GM18520 (cell line): ENCODE measurements at regions not wholly inside any gene's neighbourhood (a gene's known extent, or its start where the extent isn't known, plus 50 kb on each side); places are given as distances from the start of the nearest gene placed in this dataset.

Experiments
- ATAC-seq: cut with Tn5 transposase; IDR thresholded peaks from one replicate; pipeline ENCODE4 v1.9.1; 2021; ENCODE audit not compliant: unreplicated experiment

- no peak for ATAC-seq
Measured at GRCh38 chr2:180376066-180376465, 369.0 kb upstream of the CWC22 start.

- ATAC-seq, result no peak
Measured at GRCh38 chr2:180374502-180375281, 367.6 kb upstream of the CWC22 start.

DNA sequence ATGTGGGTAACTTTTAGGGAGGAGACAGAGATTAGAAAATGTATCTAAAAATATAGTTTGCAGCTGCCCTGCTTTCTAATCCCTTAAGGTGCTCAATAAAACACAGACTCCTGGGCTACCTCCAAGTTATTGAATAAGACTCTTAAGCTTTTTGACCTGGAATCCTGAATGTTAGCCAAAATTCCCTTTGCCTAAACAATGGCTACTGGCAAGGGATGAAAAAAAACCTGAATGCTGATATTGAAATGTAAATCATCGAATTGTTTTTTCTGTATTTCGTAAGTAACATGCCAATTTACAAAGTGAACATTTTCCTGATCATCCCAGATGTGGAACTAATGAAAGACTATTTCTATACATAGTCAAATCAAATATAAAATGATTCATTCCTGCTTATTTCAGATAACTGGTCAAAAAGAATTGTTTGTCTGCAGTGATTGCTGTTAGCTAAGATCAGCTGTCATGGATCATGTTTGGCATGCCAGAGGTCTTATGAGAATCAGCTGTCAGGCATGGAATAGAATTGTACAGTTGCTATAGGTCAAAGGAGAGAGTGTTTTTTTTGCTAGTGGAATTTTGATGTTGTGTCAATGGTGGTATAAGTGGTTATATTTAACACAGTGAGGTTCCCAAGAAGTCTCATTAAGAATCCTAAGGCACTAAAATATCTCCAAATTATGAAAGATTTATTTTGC is 363.6 kb upstream of the CWC22 start:
- ATAC-seq, result no peak

GRCh38 chr2:180368881-180369280 is 361.8 kb upstream of the CWC22 start:
- no peak for ATAC-seq

GRCh38 chr2:180367815-180368214 is 360.7 kb upstream of the CWC22 start:
- ATAC-seq, result no peak

GRCh38 chr2:180366481-180366880 is 359.4 kb upstream of the CWC22 start:
- no peak for ATAC-seq

GRCh38 chr2:180364719-180365118 is 357.6 kb upstream of the CWC22 start:
- no peak for ATAC-seq

GRCh38 chr2:180360283-180360618 is 353.2 kb upstream of the CWC22 start:
- ATAC-seq, result peak; percentile 26

DNA sequence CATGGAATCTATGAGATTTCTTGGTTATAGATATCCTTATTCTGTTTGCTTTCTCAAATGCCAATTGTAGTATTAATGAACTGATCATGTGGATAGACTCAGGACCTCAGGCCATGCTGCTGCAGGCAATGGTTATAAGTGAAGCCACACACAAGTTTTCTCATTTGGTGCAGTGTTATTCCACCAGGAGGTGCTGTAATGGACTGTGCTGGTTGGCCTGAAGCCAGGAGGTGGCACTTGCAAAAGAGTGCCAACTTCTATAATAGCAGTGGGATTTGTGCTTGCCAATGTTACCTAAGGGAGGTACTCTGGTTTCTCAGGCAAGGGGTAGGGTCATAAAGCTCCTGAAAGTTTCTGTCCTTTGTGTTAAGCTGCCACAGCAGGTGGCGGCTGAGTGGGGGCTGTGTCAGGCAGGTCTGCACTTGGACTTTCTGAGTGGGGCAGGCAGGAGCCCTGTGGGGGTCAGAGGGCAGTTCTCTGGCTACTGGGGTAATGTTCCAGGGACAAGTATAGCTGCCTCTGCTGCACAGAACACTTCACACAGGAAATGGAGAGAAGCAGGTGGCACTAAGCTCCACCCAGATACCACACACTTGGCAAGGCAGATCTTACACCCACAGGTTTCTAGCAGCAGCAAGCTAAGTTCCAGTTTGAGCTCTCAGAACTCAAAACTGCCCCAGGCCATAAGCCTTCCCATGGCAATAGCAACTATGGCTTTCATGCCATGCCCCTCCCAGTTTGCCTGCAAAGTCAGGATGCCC is 352.6 kb upstream of the CWC22 start:
- ATAC-seq, result peak; percentile 98

DNA sequence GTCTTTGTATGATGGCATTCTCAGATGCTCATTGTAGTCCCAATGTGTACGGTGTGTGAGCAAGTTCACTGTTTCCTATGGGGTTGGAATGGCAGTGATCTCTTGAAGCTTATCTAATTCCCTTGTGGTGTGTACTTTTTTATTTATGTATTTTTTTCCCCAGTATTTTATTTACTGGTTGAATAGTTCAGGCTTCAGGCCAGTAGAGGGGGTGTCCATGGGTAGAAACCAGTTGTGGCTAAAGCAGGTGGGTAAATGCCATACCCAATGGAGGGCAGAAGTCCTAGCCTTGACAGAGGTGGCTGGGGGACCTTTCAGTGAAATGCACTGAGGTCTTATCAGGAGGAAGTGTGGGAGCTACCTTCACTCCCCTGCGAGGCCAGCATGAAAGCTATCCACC is 351.4 kb upstream of the CWC22 start:
- ATAC-seq, result no peak

DNA sequence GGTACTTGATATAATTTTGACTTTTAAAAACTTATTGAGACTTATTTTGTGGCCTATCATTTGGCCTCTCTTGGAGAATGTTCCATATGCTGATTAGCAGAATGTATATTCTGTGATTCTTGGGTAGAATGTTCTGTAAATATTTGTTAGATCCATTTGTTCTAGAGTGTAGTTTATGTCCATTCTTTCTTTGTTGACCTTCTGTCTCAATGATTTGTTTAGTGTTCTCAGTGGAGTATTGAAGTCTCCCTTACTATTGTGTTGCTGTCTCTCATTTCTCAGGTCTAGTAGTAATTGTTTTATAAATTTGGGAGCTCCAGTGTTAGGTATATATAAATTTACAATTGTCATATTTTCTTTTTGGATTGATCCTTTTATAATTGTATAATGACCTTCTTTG is 349.6 kb upstream of the CWC22 start:
- ATAC-seq, result no peak

- ATAC-seq, result no peak
Measured at GRCh38 chr2:180352620-180353019, 345.5 kb upstream of the CWC22 start.

GRCh38 chr2:180349809-180350208 is 342.7 kb upstream of the CWC22 start:
- no peak for ATAC-seq

GRCh38 chr2:180343528-180344345 is 336.6 kb upstream of the CWC22 start:
- ATAC-seq, result no peak

GRCh38 chr2:180337136-180337535 is 330.0 kb upstream of the CWC22 start:
- no peak for ATAC-seq

GRCh38 chr2:180336550-180336949 is 329.5 kb upstream of the CWC22 start:
- no peak for ATAC-seq

DNA sequence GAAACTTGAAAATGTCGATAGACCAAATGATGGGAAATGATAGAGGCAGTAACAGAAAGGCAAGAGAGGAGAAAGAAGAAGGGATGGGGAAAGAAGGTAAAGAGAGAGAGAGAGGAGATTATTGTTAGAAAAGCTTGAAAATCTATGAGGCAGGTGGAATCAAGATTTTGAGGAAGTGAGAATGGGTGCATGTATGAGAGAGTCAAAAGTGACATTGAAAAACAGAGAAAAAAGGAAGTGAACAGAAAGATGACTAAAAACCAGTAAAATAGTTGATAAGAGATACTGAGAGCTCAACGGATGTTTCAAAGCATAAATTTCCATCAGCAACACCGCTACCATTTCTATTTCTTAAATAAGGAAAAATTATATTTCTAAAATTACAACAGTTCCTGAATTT is 327.4 kb upstream of the CWC22 start:
- peak; percentile 100 for ATAC-seq

DNA sequence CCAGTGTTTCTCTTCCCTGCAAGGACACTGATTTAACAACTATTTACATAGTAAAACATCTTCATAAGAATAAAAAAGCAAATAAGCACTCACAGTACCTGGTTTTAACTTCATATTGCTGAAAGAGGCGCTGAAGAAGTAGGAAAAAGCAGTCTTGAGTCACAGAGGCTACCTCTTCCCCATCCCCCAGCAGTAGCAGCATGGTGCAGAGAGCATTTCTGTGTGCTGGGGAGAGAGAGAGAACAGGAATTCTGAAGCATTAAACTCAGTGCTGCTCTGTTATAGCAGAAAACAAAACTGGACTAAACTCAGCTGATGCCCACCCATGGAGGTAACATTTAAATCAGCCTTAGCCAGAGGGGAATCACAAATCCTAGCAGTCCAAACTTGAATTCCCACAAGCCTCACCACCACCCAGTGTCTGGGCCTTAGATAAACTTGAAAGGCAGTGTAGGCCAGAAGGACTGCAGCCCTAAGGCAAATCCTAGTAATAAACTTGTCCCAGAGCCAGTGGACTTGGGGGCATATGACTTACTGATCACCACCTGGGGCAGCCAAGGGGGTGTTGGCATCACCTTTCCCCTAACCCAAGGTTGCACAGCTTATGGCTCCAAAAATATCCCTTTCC is 321.8 kb upstream of the CWC22 start:
- no peak for ATAC-seq

DNA sequence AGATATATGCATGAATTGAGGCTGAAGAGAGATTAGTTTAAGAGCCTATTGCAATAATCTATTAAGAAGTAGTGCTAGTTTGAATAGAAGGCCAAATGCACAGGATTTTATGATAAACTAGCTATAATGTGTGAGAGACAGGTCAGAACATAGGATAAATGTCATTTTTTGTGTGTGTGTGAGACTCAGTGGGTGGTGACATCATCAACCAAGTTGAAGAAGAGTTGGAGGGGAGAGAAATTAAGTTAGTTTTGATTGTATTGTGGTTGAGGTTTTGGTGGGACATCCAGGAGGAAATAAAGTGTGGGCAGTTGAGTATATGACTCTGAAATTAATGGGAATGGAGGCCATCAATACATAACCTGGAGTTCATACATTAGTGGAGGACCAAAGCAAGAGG is 320.1 kb upstream of the CWC22 start:
- no peak for ATAC-seq

DNA sequence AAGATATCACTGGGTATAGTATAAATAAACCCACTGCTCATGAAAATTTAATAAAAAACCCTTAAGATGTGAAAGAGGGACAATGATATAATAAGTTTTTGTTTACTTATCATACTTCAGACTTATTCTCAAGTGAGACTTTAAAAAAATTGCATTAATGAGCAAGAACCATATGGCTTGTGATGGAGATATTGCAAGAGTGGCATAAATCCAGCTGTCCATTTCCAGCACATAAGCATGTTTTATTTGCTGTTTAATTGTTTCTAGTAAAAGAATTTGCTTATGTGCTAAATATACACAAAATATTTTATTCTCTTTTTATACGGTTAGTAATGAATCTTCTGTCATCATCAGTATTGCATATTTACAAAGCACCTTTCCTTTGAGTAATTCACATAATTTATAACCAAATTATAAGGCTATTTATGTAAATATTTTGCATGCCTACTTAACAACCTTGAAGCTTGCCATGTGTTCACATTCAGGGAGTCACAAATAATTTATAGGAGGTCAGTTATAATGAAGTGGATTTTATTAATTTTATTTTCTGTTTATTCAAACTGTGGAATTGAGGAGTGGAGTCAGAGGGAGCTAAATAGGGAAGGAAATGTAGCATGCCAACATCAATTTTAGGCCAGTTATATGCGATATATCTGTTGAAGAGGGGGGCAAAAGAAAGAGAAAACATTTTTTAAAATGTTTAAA is 318.5 kb upstream of the CWC22 start:
- ATAC-seq, result no peak
